ENCODE measurements at regions not wholly inside any gene's neighbourhood (a gene's known extent, or its start where the extent isn't known, plus 50 kb on each side); places are given as distances from the start of the nearest gene placed in this dataset.

GRCh38 chr18:69209761-69210160, 190.9 kb upstream of the DOK6 start:
- H3K9me3 ChIP-seq (ENCODE audit: control insufficient read depth in 4 of 4, low read length in 3 of 4): no peaks in the 10 kb centered on the region
- no peak for DNase-seq (ENCODE audit: low spot score)
- H3K27me3 ChIP-seq (ENCODE audit: control insufficient read depth in 4 of 4, insufficient read depth in 4 of 4, low read length in 3 of 4): no peaks in the 10 kb centered on the region
- no peak overlapping the region for H3K27ac ChIP-seq (ENCODE audit: low read depth in 1 of 2, low read length in 2 of 2)
- H3K36me3 ChIP-seq (ENCODE audit: control insufficient read depth in 4 of 4, insufficient read depth in 3 of 4, low read depth in 1 of 4, low read length in 3 of 4): no peaks in the 10 kb centered on the region
- H3K4me1 ChIP-seq (ENCODE audit: control insufficient read depth in 4 of 4, insufficient read depth in 4 of 4, low read length in 3 of 4): no peaks in the 10 kb centered on the region
- no peak overlapping the region for H3K4me3 ChIP-seq (ENCODE audit: low read depth in 1 of 3, low read length in 3 of 3)
- TF ChIP-seq TAF1 (conservative IDR thresholded peaks at IDR 0.05) (no peak), SP1 (IDR thresholded peaks at IDR 0.05) (no peak), ATF3 (IDR thresholded peaks at IDR 0.05) (no peak), ZBTB33 (IDR thresholded peaks at IDR 0.05) (no peak), HNF4A (conservative IDR thresholded peaks at IDR 0.05) (no peak), RXRA (IDR thresholded peaks at IDR 0.05) (no peak), FOXA2 (IDR thresholded peaks at IDR 0.05) (no peak), REST (IDR thresholded peaks at IDR 0.05) (no peak), FOXA1 (IDR thresholded peaks at IDR 0.05) (no peak), YY1 (IDR thresholded peaks at IDR 0.05) (no peak)
- H3K9ac ChIP-seq (ENCODE audit: low read depth in 1 of 2, low read length in 2 of 2): no peak overlapping the region

- no peak for TF ChIP-seq GABPA (IDR thresholded peaks at IDR 0.05 in 1 of 2, conservative IDR thresholded peaks at IDR 0.05 in 1 of 2)
- no peak for TF ChIP-seq HNF4G (IDR thresholded peaks at IDR 0.05)
- TF ChIP-seq FOXA1 (IDR thresholded peaks at IDR 0.05): no peak
- no peak for TF ChIP-seq ATF3 (IDR thresholded peaks at IDR 0.05)
- TF ChIP-seq ZBTB33 (IDR thresholded peaks at IDR 0.05): no peak
- TF ChIP-seq RAD21 (IDR thresholded peaks at IDR 0.05): no peak
- TF ChIP-seq NR2F2 (IDR thresholded peaks at IDR 0.05): no peak
- no peak for TF ChIP-seq EGR1 (IDR thresholded peaks at IDR 0.05; ENCODE audit: low read depth in 2 of 2)
- no peak for TF ChIP-seq RXRA (IDR thresholded peaks at IDR 0.05)
- TF ChIP-seq TAF1 (conservative IDR thresholded peaks at IDR 0.05): no peak
- no peak for TF ChIP-seq SP1 (IDR thresholded peaks at IDR 0.05)
- TF ChIP-seq CTCF (IDR thresholded peaks at IDR 0.05; ENCODE audit: low read depth, low read length, missing input control): no peak
- TF ChIP-seq MAX (IDR thresholded peaks at IDR 0.05): no peak
- TF ChIP-seq JUND (IDR thresholded peaks at IDR 0.05): no peak
- no peak for TF ChIP-seq YY1 (IDR thresholded peaks at IDR 0.05)
- TF ChIP-seq FOXA2 (IDR thresholded peaks at IDR 0.05): no peak
- TF ChIP-seq HNF4A (conservative IDR thresholded peaks at IDR 0.05): no peak
- TF ChIP-seq REST (IDR thresholded peaks at IDR 0.05): no peak
- H3K27ac ChIP-seq (ENCODE audit: low read depth in 1 of 2, low read length in 2 of 2): no peak overlapping the region
- no peak overlapping the region for H3K9ac ChIP-seq (ENCODE audit: low read depth in 1 of 2, low read length in 2 of 2)
- no peak overlapping the region for H3K4me3 ChIP-seq (ENCODE audit: low read depth in 1 of 3, low read length in 3 of 3)
- H3K27me3 ChIP-seq (ENCODE audit: control insufficient read depth in 4 of 4, insufficient read depth in 4 of 4, low read length in 3 of 4): no peaks in the 10 kb centered on the region
- H3K9me3 ChIP-seq (ENCODE audit: control insufficient read depth in 4 of 4, low read length in 3 of 4): no peaks in the 10 kb centered on the region
- no peak for DNase-seq (ENCODE audit: low spot score)
- H3K4me1 ChIP-seq (ENCODE audit: control insufficient read depth in 4 of 4, insufficient read depth in 4 of 4, low read length in 3 of 4): no peaks in the 10 kb centered on the region
- H3K36me3 ChIP-seq (ENCODE audit: control insufficient read depth in 4 of 4, insufficient read depth in 3 of 4, low read depth in 1 of 4, low read length in 3 of 4): no peaks in the 10 kb centered on the region
- WGBS: 88% methylated on average over 3 of the region's 3 CpGs
These were observed 186.8 kb upstream of the DOK6 start for GRCh38 chr18:69213842-69214241.
